OCI-LY1 (cell line): ENCODE measurements at regions not wholly inside any gene's neighbourhood (a gene's known extent, or its start where the extent isn't known, plus 50 kb on each side); places are given as distances from the start of the nearest gene placed in this dataset.

ENCODE experiments used
- H2AFZ ChIP-seq: fragments of 200-600 bp; sonication (generic), shearing (Covaris generic); 2 replicates; pipeline ENCODE4 v1.6.0; 2014; ENCODE audit warnings: antibody characterized with exemption, mild to moderate bottlenecking, low read length
- H3F3A ChIP-seq: fragments of 200-600 bp; sonication (generic), shearing (Covaris generic); 2 replicates; pipeline ENCODE4 v1.6.0; 2014; ENCODE audit warnings: mild to moderate bottlenecking, antibody characterized with exemption, low read length, moderate library complexity; ENCODE audit not compliant: insufficient read depth
- H3K27ac ChIP-seq: fragments of 200-600 bp; sonication (generic); 2 replicates; pipeline ENCODE4 v1.5.1; 2014; ENCODE audit warnings: low read length, mixed run types, mild to moderate bottlenecking, low read depth; ENCODE audit not compliant: poor library complexity, severe bottlenecking
- H3K27me3 ChIP-seq: fragments of 200-600 bp; sonication (generic); 2 replicates; pipeline ENCODE4 v1.6.0; 2014; ENCODE audit warnings: antibody characterized with exemption, mild to moderate bottlenecking, low read length, moderate library complexity; ENCODE audit not compliant: insufficient read depth
- H3K36me3 ChIP-seq: fragments of 200-600 bp; sonication (generic); 2 replicates; pipeline ENCODE4 v1.6.1; 2014; ENCODE audit warnings: mild to moderate bottlenecking, antibody characterized with exemption, low read length, moderate library complexity, mixed read lengths; ENCODE audit not compliant: insufficient read depth
- H3K4me1 ChIP-seq: fragments of 200-600 bp; sonication (generic); 2 replicates; pipeline ENCODE4 v1.5.1; 2014; ENCODE audit warnings: mild to moderate bottlenecking, low read length, moderate library complexity; ENCODE audit not compliant: insufficient read depth, severe bottlenecking
- H3K4me2 ChIP-seq: fragments of 200-600 bp; sonication (generic), shearing (Covaris generic); 2 replicates; pipeline ENCODE4 v1.6.1; 2014; ENCODE audit warnings: low read length
- H3K4me3 ChIP-seq: fragments of 200-600 bp; sonication (generic); 2 replicates; pipeline ENCODE4 v1.5.1; 2014; ENCODE audit warnings: low read length, low read depth, mild to moderate bottlenecking, mixed read lengths; ENCODE audit not compliant: poor library complexity, severe bottlenecking
- H3K79me2 ChIP-seq: fragments of 200-600 bp; shearing (Covaris generic); 2 replicates; pipeline ENCODE4 v1.6.1; 2016; ENCODE audit warnings: mixed run types, low read length, mixed read lengths; ENCODE audit not compliant: insufficient read depth
- H3K9ac ChIP-seq: fragments of 200-600 bp; sonication (generic), shearing (Covaris generic); 2 replicates; pipeline ENCODE4 v1.6.1; 2014; ENCODE audit warnings: mild to moderate bottlenecking, low read length, mixed read lengths
- H3K9me2 ChIP-seq: fragments of 200-600 bp; sonication (generic), shearing (Covaris generic); 2 replicates; pipeline ENCODE4 v1.6.1; 2014; ENCODE audit warnings: low read depth, mild to moderate bottlenecking, low read length, mixed read lengths
- H3K9me3 ChIP-seq: fragments of 200-600 bp; shearing (Covaris generic); 2 replicates; pipeline ENCODE4 v1.6.1; 2014; ENCODE audit warnings: low read length, mixed read lengths
- H4K20me1 ChIP-seq: fragments of 200-600 bp; sonication (generic), shearing (Covaris generic); 2 replicates; pipeline ENCODE4 v1.6.0; 2016; ENCODE audit warnings: mild to moderate bottlenecking, low read length; ENCODE audit not compliant: insufficient read depth
- EZH2 ChIP-seq: fragments of 200-600 bp; sonication (generic), shearing (Covaris generic); IDR thresholded peaks from 2 replicates; pipeline ENCODE4 v1.8.0; 2017; ENCODE audit warnings: borderline replicate concordance, mixed run types, mild to moderate bottlenecking, antibody characterized with exemption, low read length, moderate library complexity, mixed read lengths
- TF ChIP-seq, protein P1 (sequence below): fragments of 200-600 bp; sonication (generic), shearing (Covaris generic); IDR thresholded peaks from 2 replicates; pipeline ENCODE4 v1.5.1; 2017; ENCODE audit warnings: mild to moderate bottlenecking, antibody characterized with exemption, low read length, moderate library complexity, mixed read lengths

- no peak overlapping the region for H3K9ac ChIP-seq
- H4K20me1 ChIP-seq: no peaks in the 10 kb centered on the region
- no peak overlapping the region for H3K4me2 ChIP-seq
- H3K27ac ChIP-seq: no peak overlapping the region
- H3K9me3 ChIP-seq: no peaks in the 10 kb centered on the region
- H3K36me3 ChIP-seq: no peaks in the 10 kb centered on the region
- no peak for TF ChIP-seq EZH2
- TF ChIP-seq, protein P1, sequence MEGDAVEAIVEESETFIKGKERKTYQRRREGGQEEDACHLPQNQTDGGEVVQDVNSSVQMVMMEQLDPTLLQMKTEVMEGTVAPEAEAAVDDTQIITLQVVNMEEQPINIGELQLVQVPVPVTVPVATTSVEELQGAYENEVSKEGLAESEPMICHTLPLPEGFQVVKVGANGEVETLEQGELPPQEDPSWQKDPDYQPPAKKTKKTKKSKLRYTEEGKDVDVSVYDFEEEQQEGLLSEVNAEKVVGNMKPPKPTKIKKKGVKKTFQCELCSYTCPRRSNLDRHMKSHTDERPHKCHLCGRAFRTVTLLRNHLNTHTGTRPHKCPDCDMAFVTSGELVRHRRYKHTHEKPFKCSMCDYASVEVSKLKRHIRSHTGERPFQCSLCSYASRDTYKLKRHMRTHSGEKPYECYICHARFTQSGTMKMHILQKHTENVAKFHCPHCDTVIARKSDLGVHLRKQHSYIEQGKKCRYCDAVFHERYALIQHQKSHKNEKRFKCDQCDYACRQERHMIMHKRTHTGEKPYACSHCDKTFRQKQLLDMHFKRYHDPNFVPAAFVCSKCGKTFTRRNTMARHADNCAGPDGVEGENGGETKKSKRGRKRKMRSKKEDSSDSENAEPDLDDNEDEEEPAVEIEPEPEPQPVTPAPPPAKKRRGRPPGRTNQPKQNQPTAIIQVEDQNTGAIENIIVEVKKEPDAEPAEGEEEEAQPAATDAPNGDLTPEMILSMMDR: no peak
- no peak overlapping the region for H2AFZ ChIP-seq
- no peaks in the 10 kb centered on the region for H3K27me3 ChIP-seq
- H3F3A ChIP-seq: no peaks in the 10 kb centered on the region
- no peak overlapping the region for H3K4me3 ChIP-seq
- H3K9me2 ChIP-seq: no peaks in the 10 kb centered on the region
- H3K79me2 ChIP-seq: no peaks in the 10 kb centered on the region
- H3K4me1 ChIP-seq: peaks cover 4% of the 10 kb centered on the region
Observed at GRCh38 chr3:23750573-23751210, 55.1 kb upstream of the UBE2E1 start.

DNA sequence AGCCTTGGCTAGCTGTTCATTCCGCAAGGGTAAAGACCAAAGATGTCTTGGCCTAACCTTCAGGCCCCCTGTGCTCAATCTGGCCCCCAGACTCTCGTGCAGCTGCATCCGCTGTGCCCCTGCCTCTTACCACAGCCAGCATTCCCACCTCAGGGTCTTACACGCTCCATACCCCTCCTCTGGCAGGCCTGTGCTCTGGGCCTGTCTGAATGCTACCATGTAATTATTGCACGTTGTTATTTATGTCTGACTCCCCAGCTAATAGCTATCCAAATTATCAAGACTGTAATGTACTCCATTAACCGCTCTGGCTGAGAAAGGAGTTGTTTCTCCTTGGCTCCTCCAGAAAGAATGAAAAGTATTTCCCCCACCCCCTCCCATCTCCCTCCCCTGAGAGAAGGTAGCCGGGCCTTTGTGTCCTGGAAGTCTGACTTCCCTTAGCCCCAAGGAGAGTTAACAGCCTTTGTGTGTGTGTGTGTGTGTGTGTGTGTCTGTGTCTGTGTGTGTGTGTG, 54.5 kb upstream of the UBE2E1 start:
- TF ChIP-seq, protein P1: no peak
- TF ChIP-seq EZH2: no peak
- Histone ChIP-seq H3K27me3 (no peaks in the 10 kb centered on the region), H3K9me2 (no peaks in the 10 kb centered on the region), H3K27ac (no peak overlapping the region), H3K4me1 (peaks cover 10% of the 10 kb centered on the region), H3K9ac (no peak overlapping the region), H3K79me2 (no peaks in the 10 kb centered on the region), H3K9me3 (no peaks in the 10 kb centered on the region), H2AFZ (no peak overlapping the region), H3K4me3 (no peak overlapping the region), H4K20me1 (no peaks in the 10 kb centered on the region), H3K36me3 (no peaks in the 10 kb centered on the region), H3F3A (no peaks in the 10 kb centered on the region), H3K4me2 (no peak overlapping the region)

- H3F3A ChIP-seq: no peaks in the 10 kb centered on the region
- no peak overlapping the region for H3K9ac ChIP-seq
- no peaks in the 10 kb centered on the region for H3K9me3 ChIP-seq
- no peaks in the 10 kb centered on the region for H3K36me3 ChIP-seq
- no peaks in the 10 kb centered on the region for H3K79me2 ChIP-seq
- no peaks in the 10 kb centered on the region for H3K9me2 ChIP-seq
- no peak overlapping the region for H3K27ac ChIP-seq
- TF ChIP-seq EZH2: no peak
- TF ChIP-seq, protein P1: no peak
- no peak overlapping the region for H2AFZ ChIP-seq
- H4K20me1 ChIP-seq: no peaks in the 10 kb centered on the region
- H3K4me1 ChIP-seq: peaks cover 14% of the 10 kb centered on the region
- H3K4me2 ChIP-seq: no peak overlapping the region
- no peaks in the 10 kb centered on the region for H3K27me3 ChIP-seq
- H3K4me3 ChIP-seq: no peak overlapping the region
Observed at GRCh38 chr3:23752126-23752525, 53.6 kb upstream of the UBE2E1 start.
